ENCODE measurements at regions not wholly inside any gene's neighbourhood (a gene's known extent, or its start where the extent isn't known, plus 50 kb on each side); places are given as distances from the start of the nearest gene placed in this dataset.

DNA sequence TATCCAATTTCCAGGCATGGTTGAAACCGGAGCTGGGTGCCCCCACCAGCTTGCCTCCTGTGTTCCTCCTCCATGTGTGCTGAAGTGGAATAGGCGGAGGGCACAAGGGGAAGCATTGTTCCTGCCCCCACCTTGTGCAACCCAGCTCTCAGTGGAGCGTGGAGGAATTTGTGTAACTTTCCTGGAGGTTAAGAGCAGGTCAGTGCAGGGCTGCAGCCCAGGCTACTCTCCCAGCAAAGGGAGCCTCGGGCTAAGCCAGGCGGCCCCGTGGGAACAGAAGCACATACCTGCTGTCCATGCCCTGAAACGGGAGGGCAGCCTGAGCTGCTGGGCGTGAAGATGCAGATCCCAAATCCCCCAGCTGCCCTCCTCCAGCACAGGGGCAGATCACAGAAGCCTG lies 158.8 kb upstream of the LHX1 start:
- H3K4me3 ChIP-seq = no peak overlapping the region
- H3K27me3 ChIP-seq = peaks cover 3 to 17% (median 4%) of the 10 kb centered on the region in 3 donors
- TF ChIP-seq, protein P1, sequence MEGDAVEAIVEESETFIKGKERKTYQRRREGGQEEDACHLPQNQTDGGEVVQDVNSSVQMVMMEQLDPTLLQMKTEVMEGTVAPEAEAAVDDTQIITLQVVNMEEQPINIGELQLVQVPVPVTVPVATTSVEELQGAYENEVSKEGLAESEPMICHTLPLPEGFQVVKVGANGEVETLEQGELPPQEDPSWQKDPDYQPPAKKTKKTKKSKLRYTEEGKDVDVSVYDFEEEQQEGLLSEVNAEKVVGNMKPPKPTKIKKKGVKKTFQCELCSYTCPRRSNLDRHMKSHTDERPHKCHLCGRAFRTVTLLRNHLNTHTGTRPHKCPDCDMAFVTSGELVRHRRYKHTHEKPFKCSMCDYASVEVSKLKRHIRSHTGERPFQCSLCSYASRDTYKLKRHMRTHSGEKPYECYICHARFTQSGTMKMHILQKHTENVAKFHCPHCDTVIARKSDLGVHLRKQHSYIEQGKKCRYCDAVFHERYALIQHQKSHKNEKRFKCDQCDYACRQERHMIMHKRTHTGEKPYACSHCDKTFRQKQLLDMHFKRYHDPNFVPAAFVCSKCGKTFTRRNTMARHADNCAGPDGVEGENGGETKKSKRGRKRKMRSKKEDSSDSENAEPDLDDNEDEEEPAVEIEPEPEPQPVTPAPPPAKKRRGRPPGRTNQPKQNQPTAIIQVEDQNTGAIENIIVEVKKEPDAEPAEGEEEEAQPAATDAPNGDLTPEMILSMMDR (IDR thresholded peaks at IDR 0.05 in 4 of 5, conservative IDR thresholded peaks at IDR 0.05 in 1 of 5) = no peak
- TF ChIP-seq POLR2A (IDR thresholded peaks at IDR 0.05) = no peak
- ATAC-seq (no peak), DNase-seq (no peak)
- in situ Hi-C loops (cut with MboI; ENCODE audit: low sequenced_read_pairs in 4 of 4) (no loop called here), intact Hi-C loops (cut with DNase I; ENCODE audit: low total_unique reads) (no loop called here)
- no peak overlapping the region for H3K27ac ChIP-seq
- H3K4me1 ChIP-seq = no peaks in the 10 kb centered on the region
- H3K36me3 ChIP-seq = no peaks in the 10 kb centered on the region
- H3K9me3 ChIP-seq = no peaks in the 10 kb centered on the region

DNA sequence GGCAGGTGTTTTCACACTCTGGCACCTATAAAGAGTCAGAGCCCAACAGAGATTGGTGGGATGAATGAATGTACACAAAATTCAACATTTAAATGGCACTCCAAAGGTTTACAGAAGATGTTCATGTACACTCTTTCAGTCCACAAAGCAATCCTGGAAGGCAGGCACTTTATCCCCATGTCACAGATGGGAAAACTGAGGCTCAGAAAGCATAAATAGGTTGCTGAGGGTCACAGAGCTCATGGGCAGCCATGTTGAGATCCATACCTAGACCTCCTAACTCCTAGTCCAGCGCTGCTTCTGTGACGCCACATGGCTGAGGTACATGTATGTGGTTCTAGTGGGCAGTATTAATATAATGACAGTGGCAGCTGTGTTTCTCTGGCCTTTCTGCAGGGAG lies 157.7 kb upstream of the LHX1 start:
- TF ChIP-seq, protein P1 (IDR thresholded peaks at IDR 0.05 in 4 of 5, conservative IDR thresholded peaks at IDR 0.05 in 1 of 5) = no peak
- TF ChIP-seq POLR2A (IDR thresholded peaks at IDR 0.05) = no peak
- no peak for ATAC-seq
- in situ Hi-C loops (cut with MboI; ENCODE audit: low sequenced_read_pairs in 4 of 4) = no loop called here
- H3K4me3 ChIP-seq = no peak overlapping the region
- no peaks in the 10 kb centered on the region for H3K4me1 ChIP-seq
- H3K27me3 ChIP-seq = peaks cover 4 to 20% (median 8%) of the 10 kb centered on the region in 3 donors
- H3K9me3 ChIP-seq = no peaks in the 10 kb centered on the region
- intact Hi-C loops (cut with DNase I; ENCODE audit: low total_unique reads) = no loop called here
- no peak for DNase-seq
- no peaks in the 10 kb centered on the region for H3K36me3 ChIP-seq
- no peak overlapping the region for H3K27ac ChIP-seq

DNA sequence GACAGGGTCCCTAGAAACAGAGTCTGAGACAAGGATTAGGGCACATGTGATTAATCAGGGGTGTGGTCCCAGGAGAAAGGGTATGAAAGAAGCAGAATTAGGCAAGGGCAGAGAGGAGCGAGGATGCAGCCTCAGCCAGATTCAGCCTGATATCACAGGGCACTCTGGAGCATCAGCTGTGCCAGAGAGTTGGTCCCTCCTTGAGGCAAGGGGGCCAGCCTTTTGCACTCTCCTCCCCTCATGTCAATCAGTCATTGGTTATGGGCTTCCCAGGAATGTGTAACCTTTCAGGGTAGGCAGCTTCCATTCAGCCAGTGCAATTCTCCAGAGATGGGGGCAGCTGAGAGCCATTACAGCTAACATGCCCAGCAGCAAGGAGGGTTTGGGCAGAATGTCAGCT lies 152.6 kb upstream of the LHX1 start:
- ATAC-seq (no peak), DNase-seq (no peak)
- no peaks in the 10 kb centered on the region for H3K36me3 ChIP-seq
- H3K9me3 ChIP-seq = no peaks in the 10 kb centered on the region
- H3K27me3 ChIP-seq = peaks cover 7 to 17% (median 8%) of the 10 kb centered on the region in 3 donors
- H3K4me1 ChIP-seq = no peaks in the 10 kb centered on the region
- no peak overlapping the region for H3K4me3 ChIP-seq
- in situ Hi-C loops (cut with MboI; ENCODE audit: low sequenced_read_pairs in 4 of 4) (loop anchor here in 1 of 4 donors (5.0 kb wide), 1 partner anchor 48 kb away; no protein-coding TSS in a partner anchor), intact Hi-C loops (cut with DNase I; ENCODE audit: low total_unique reads) (no loop called here)
- TF ChIP-seq, protein P1 (IDR thresholded peaks at IDR 0.05 in 4 of 5, conservative IDR thresholded peaks at IDR 0.05 in 1 of 5) = no peak
- no peak for TF ChIP-seq POLR2A (IDR thresholded peaks at IDR 0.05)
- no peak overlapping the region for H3K27ac ChIP-seq

DNA sequence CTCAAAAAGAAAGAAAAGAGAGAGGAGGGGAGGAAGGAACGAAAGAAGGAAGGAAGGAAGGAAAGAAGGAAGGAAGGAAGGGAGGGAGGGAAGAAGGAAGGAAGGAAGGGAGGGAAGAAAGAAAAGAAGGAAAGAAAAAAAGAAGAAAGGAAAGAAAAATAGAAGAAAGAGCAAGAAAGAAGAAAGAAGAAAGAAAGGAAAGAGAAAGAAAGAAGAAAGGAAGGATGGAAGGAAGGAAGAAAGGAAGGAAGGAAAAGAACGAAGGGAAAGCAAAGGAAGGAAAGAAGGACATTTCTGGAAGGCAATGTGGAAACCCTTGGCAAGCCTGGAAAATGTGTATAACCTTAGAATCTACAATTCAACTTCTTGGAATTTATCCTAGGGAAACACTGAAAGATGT lies 150.4 kb upstream of the LHX1 start:
- DNase-seq = no peak
- in situ Hi-C loops (cut with MboI; ENCODE audit: low sequenced_read_pairs in 4 of 4) (no loop called here), intact Hi-C loops (cut with DNase I; ENCODE audit: low total_unique reads) (no loop called here)
- Histone ChIP-seq H3K4me3 (no peak overlapping the region), H3K4me1 (no peaks in the 10 kb centered on the region), H3K27ac (no peak overlapping the region), H3K36me3 (no peaks in the 10 kb centered on the region), H3K27me3 (peaks cover 10 to 17% (median 14%) of the 10 kb centered on the region in 3 donors), H3K9me3 (no peaks in the 10 kb centered on the region)
- no peak for ATAC-seq
- TF ChIP-seq, protein P1 (IDR thresholded peaks at IDR 0.05 in 4 of 5, conservative IDR thresholded peaks at IDR 0.05 in 1 of 5) = no peak
- TF ChIP-seq POLR2A (IDR thresholded peaks at IDR 0.05) = no peak
